KMS-11 (cell line): ENCODE measurements at regions not wholly inside any gene's neighbourhood (a gene's known extent, or its start where the extent isn't known, plus 50 kb on each side); places are given as distances from the start of the nearest gene placed in this dataset.

Source experiments
- H2AFZ ChIP-seq: fragments of 200-600 bp; sonication (generic); 2 replicates; pipeline ENCODE4 v1.6.1; 2016; ENCODE audit warnings: antibody characterized with exemption, mixed run types, low read depth
- H3K27ac ChIP-seq: fragments of 200-600 bp; sonication (generic); 2 replicates; pipeline ENCODE4 v1.6.1; 2016; ENCODE audit warnings: mild to moderate bottlenecking, mixed run types
- H3K27me3 ChIP-seq: fragments of 200-600 bp; sonication (generic); 2 replicates; pipeline ENCODE4 v1.6.1; 2017; ENCODE audit warnings: mild to moderate bottlenecking, low read depth, mixed run types, moderate library complexity; ENCODE audit not compliant: insufficient read depth
- H3K36me3 ChIP-seq: fragments of 200-600 bp; sonication (generic); 2 replicates; pipeline ENCODE4 v1.6.1; 2017; ENCODE audit warnings: mild to moderate bottlenecking, mixed run types; ENCODE audit not compliant: insufficient read depth
- H3K4me1 ChIP-seq: fragments of 200-600 bp; sonication (generic); 2 replicates; pipeline ENCODE4 v1.6.1; 2016; ENCODE audit warnings: mild to moderate bottlenecking, low read depth, mixed run types; ENCODE audit not compliant: poor library complexity, severe bottlenecking
- H3K4me2 ChIP-seq: fragments of 200-600 bp; sonication (generic); 2 replicates; pipeline ENCODE4 v1.7.0; 2016; ENCODE audit warnings: mild to moderate bottlenecking, mixed run types
- H3K4me3 ChIP-seq: fragments of 200-600 bp; sonication (generic); IDR thresholded peaks from 2 replicates; pipeline ENCODE4 v1.6.1; 2017; ENCODE audit warnings: low read depth, low read length, mixed read lengths; ENCODE audit not compliant: insufficient read depth
- H3K79me2 ChIP-seq: fragments of 200-600 bp; sonication (generic); 2 replicates; pipeline ENCODE4 v1.6.1; 2016; ENCODE audit warnings: low read depth, mixed run types; ENCODE audit not compliant: insufficient read depth
- H3K9ac ChIP-seq: fragments of 200-600 bp; sonication (generic); 2 replicates; pipeline ENCODE4 v1.6.1; 2016; ENCODE audit warnings: mild to moderate bottlenecking, mixed run types
- H4K20me1 ChIP-seq: fragments of 200-600 bp; sonication (generic); 2 replicates; pipeline ENCODE4 v1.6.1; 2016; ENCODE audit warnings: mild to moderate bottlenecking, mixed run types; ENCODE audit not compliant: insufficient read depth
- CTCF ChIP-seq: fragments of 200-600 bp; sonication (generic); conservative IDR thresholded peaks from 2 replicates; pipeline ENCODE4 v1.6.1; 2017; ENCODE audit warnings: low read depth, mild to moderate bottlenecking, antibody characterized with exemption, low read length, moderate library complexity, mixed read lengths

GRCh38 chr7:11221984-11222383 lies 248.3 kb downstream of the PHF14 start:
- H3K79me2 ChIP-seq = no peaks in the 10 kb centered on the region
- no peaks in the 10 kb centered on the region for H3K27me3 ChIP-seq
- H3K4me2 ChIP-seq = no peak overlapping the region
- no peaks in the 10 kb centered on the region for H4K20me1 ChIP-seq
- no peak for TF ChIP-seq CTCF
- H3K9ac ChIP-seq = no peak overlapping the region
- no peaks in the 10 kb centered on the region for H3K4me1 ChIP-seq
- no peaks in the 10 kb centered on the region for H3K36me3 ChIP-seq
- H3K27ac ChIP-seq = no peak overlapping the region
- H2AFZ ChIP-seq = no peak overlapping the region
- no peak overlapping the region for H3K4me3 ChIP-seq

- TF ChIP-seq CTCF = no peak
- H3K27me3 ChIP-seq = no peaks in the 10 kb centered on the region
- no peaks in the 10 kb centered on the region for H4K20me1 ChIP-seq
- H2AFZ ChIP-seq = no peak overlapping the region
- H3K27ac ChIP-seq = no peak overlapping the region
- H3K4me3 ChIP-seq = no peak overlapping the region
- no peaks in the 10 kb centered on the region for H3K36me3 ChIP-seq
- no peak overlapping the region for H3K9ac ChIP-seq
- H3K4me2 ChIP-seq = no peak overlapping the region
- peaks cover 3% of the 10 kb centered on the region for H3K4me1 ChIP-seq
- H3K79me2 ChIP-seq = no peaks in the 10 kb centered on the region
Observed at GRCh38 chr7:11224535-11224934, 250.9 kb downstream of the PHF14 start.

- peaks cover 3% of the 10 kb centered on the region for H3K4me1 ChIP-seq
- no peaks in the 10 kb centered on the region for H3K27me3 ChIP-seq
- no peak overlapping the region for H3K4me2 ChIP-seq
- no peak for TF ChIP-seq CTCF
- H3K27ac ChIP-seq = no peak overlapping the region
- no peaks in the 10 kb centered on the region for H4K20me1 ChIP-seq
- H3K36me3 ChIP-seq = no peaks in the 10 kb centered on the region
- H3K9ac ChIP-seq = no peak overlapping the region
- no peak overlapping the region for H2AFZ ChIP-seq
- no peak overlapping the region for H3K4me3 ChIP-seq
- H3K79me2 ChIP-seq = no peaks in the 10 kb centered on the region
Observed at GRCh38 chr7:11228515-11228914, 254.8 kb downstream of the PHF14 start.

GRCh38 chr7:11231190-11231589 lies 257.5 kb downstream of the PHF14 start:
- Histone ChIP-seq H3K4me3 (no peak overlapping the region), H3K79me2 (no peaks in the 10 kb centered on the region), H3K27me3 (no peaks in the 10 kb centered on the region), H3K4me1 (peaks cover 3% of the 10 kb centered on the region), H3K27ac (no peak overlapping the region), H2AFZ (no peak overlapping the region), H3K9ac (no peak overlapping the region), H3K36me3 (no peaks in the 10 kb centered on the region), H3K4me2 (no peak overlapping the region), H4K20me1 (no peaks in the 10 kb centered on the region)
- TF ChIP-seq CTCF = no peak
